ENCODE measurements at regions not wholly inside any gene's neighbourhood (a gene's known extent, or its start where the extent isn't known, plus 50 kb on each side); places are given as distances from the start of the nearest gene placed in this dataset.
"Not testable (repeated sequence)": the region's sequence is repeated elsewhere in the genome, so short reads cannot be mapped to it uniquely, and the experiment has no call there.

DNA sequence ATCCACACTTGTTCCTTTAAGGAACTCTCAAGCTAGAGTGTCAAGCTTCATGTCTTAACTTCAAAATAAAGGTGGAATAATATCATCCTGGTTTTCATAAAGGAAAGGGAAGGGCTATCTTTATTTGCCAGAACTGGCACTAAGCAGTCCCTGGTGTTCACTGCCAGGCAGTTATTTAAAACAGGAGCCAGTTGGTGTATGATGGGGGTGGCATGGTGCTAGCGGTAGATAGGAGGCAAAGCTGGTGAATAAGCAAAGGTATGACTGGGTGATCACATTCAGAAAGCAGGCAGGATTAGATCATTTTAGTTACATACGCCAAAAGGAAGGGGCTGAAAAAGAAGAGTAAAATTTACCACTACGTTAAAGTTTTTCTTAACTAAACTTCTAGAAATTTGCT, 776.3 kb downstream of the BCL11A start:
- no peak for DNase-seq

GRCh38 chr2:59776726-59777008, 776.8 kb downstream of the BCL11A start:
- DNase-seq: no peak

DNA sequence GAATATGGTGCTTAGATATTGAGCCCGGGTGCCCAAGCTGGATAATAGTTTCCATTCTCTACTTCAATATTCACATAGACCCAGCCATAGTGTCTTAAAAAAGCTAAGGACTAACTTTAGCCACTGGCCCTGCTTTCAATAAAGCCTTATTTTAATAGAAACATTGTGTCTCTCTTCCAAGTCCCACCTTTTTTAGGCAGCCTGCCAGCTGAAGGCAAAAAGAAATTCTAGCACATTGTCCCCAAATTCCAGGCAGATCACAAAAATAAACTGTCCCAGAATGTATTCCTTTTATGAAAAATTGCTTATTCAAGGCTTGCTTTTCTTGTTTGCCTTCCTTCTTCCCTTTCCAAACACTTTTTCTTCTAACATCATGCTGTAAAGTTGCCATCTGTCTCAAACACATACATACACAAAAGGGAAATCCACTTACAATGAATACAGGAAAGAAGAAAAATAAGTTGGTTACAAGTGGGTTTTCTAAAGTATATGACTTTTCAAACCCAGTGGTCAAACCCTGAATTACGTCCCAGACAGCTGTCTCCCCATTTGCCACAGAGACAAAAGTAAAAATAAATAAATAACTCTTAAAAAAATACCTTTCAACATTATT, 778.5 kb downstream of the BCL11A start:
- no peak for DNase-seq

- no peak for DNase-seq
Measured at GRCh38 chr2:59770651-59771050, 782.8 kb downstream of the BCL11A start.

- DNase-seq: no peak
Measured at GRCh38 chr2:59761966-59762365, 791.5 kb downstream of the BCL11A start.

DNA sequence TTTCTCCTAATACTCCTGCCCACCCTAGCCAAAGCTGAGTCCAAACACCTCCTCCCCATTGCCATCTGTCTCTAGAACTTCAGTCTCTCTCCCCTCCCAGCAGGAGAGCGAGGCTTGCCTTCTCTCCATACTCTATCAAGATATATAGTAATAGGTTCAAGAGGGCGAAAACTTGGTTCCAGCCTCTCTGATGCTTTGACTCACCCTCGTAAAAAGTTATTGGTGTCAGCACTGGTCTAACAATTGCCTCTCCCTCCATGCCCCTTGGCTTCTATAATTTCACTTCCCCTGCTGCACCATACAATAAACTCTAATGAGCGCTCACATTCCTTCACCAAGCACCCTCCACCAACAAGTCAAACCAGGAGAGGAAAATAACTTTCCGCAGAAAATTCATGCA, 797.3 kb downstream of the BCL11A start:
- no peak for DNase-seq

DNA sequence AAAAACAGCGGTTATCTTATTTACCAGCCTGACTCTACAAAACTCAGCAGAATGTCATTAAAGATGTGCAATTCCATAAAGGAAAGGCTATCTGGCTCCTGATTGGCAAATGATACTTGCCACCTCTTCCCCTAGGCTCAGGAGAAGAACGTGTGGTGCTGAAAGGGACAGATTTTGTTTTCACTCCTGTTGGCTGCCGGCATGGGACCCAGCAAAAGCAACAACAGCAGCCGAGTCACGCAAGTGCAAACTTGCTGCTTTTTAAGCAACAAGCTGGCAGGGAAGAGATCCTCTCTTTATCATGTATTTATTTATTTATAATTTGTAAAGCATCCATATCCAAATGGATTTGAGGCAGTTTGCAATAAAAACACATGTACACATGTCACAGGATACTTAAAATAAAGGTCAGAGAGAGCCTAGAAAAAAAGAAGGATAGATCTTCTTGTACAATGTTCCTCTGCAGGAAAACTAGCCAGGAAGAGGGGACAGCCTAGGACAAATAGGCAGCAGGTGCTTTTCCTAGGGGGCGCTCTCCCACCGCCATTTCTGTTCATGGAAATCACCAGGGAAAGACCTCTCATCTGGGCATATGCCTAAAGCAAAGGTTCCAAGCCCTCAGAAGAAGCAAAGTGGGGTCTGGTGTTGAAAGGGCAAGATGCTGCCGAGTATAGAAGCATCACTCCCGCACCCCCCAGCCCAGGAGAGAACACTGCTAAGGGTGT, 799.3 kb downstream of the BCL11A start:
- no peak for DNase-seq

GRCh38 chr2:59752512-59752911, 800.9 kb downstream of the BCL11A start:
- no peak for DNase-seq

GRCh38 chr2:59752071-59752470, 801.4 kb downstream of the BCL11A start:
- no peak for DNase-seq

DNA sequence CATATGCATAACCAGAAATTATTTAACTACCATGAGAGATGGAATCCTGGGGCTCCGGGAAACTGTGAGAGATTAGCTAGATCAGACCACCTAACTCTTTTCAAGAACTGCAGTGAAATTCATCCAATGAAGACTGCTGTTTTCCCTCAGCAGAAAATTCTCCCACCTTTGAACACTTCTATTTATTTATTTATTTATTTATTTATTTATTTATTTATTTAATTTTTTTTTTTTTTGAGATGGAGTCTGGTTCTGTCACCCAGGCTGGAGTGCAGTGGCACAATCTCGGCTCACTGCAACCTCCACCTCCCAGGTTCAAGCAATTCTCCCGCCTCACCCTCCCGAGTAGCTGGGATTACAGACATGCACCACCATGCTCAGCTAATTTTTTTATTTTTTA, 802.2 kb downstream of the BCL11A start:
- not testable (repeated sequence) for DNase-seq

- DNase-seq: no peak
Measured at GRCh38 chr2:59746291-59746690, 807.2 kb downstream of the BCL11A start.

GRCh38 chr2:59745085-59745484, 808.4 kb downstream of the BCL11A start:
- DNase-seq: no peak

- no peak for DNase-seq
Measured at GRCh38 chr2:59744436-59744835, 809.0 kb downstream of the BCL11A start.

DNA sequence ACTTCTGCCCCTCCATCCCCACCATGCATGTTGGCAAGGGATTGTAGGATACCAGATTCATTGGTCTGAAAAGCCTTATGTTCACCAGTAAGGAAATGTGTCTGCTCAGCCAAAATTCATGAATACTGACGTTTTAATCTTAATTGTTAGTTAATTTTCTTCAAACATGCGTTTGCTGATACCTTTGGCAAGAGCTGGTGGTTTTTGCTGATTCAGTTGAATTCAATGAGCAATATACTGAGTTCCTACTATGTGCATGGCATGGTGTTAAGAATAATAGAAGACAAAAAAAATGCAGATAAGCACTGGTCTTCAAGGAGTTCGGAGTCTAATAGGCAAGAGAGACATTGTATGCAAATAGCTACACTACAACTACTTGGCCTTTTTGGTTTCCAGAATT, 811.6 kb downstream of the BCL11A start:
- no peak for DNase-seq

GRCh38 chr2:59739166-59739565, 814.3 kb downstream of the BCL11A start:
- no peak for DNase-seq

- DNase-seq: no peak
Measured at GRCh38 chr2:59737299-59737698, 816.2 kb downstream of the BCL11A start.

DNA sequence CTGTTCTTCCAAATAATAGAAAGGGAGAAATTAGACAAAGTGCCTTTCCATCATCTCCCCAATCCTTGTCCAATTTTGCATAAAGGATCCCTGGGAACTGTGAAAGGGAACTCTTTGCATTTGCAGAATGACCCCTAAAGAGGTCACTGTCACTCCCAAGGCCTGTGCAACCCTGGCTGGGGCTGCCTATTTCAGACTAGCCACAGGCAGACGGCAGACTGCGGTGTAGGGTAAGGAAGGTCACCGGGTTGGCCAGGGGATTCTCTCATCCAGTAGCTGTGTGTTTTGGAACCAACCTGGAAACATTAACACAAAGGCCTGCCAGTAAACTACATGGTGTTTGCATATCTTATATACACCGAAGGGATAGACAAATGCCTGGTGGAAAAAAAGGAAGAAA, 818.7 kb downstream of the BCL11A start:
- DNase-seq: no peak

- DNase-seq: no peak
Measured at GRCh38 chr2:59733970-59734369, 819.5 kb downstream of the BCL11A start.

DNA sequence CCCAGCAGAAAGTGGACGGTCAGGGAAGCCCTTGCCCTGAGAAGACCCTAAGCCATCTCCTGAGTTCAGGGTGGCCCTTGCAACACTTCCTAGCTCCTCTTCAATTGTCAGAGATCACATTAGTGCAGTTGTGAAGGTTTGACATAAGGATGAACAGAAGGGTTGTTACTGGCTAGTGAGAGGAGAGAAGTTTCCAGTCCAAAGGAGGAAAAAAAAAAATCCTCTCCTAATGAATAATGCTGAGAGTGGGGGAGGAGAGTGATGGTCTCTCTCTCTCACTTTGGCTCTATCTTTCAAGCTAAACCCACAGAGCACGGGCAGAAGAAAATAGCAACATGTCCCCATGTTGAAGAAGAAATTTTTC, 819.9 kb downstream of the BCL11A start:
- DNase-seq: no peak

DNA sequence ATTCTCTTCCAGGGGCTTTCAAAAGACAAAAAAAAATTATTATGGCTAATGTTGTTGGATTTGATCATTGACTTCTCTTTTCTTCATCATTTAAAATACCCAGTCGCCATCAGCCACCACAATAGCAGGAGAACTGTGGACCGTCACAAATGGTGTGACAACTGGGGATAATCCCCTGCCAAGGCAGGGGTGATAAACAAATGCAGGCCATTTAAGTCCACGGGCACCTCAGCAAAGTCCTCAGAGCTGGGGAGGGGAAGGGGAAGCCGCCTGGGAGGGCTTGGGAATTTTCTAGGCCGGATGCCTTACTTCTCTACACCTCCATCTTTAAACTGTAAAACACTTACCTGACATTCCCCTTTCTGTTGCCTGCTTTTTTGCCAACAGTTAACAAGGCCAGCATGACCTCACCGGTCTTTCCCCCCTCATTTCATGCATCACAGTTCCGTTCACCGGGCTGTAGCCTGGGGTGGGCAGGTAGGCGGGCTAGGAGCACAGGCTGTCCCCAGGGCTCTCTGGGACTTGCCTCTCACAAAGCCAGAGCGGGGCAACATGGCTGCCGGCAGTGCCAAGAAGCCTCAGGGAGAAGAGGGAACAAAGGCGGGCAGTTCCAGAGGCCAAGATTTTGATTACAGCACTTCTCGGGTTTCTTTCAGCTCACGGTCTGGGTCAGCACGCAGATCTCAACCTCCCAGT, 820.4 kb downstream of the BCL11A start:
- DNase-seq: no peak

- no peak for DNase-seq
Measured at GRCh38 chr2:59727121-59727590, 826.3 kb downstream of the BCL11A start.

GRCh38 chr2:59726228-59727120, 827.0 kb downstream of the BCL11A start:
- no peak for DNase-seq

DNA sequence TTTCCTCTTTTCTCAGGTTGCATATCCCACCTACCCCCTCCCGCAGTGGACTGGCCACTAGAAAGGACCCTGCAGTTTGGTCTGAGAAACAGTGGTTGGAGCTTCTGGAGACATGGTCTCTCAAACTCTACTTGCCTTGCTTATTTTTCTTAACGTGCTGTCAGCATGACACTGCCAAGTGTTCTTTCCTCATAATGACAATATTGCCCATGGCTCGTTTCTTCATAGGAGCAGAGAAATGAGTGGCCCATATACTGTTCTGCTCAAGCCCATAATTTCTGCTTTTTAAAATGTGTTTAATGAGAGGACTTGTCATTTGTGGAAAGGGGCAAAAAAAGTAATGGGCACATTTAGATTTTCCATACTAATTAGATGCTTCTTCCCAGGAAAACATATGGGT, 828.7 kb downstream of the BCL11A start:
- no peak for DNase-seq

Data from hindlimb muscle (tissue), 1 donor.